Duodenal mucosa (tissue), 2 donors: ENCODE measurements at regions not wholly inside any gene's neighbourhood (a gene's known extent, or its start where the extent isn't known, plus 50 kb on each side); places are given as distances from the start of the nearest gene placed in this dataset.
"Not testable (repeated sequence)": the region's sequence is repeated elsewhere in the genome, so short reads cannot be mapped to it uniquely, and the experiment has no call there.

Source experiments
- H3K27ac ChIP-seq: one replicate; pipeline ENCODE4 v1.7.0; 2013; ENCODE audit warnings: low read depth, low read length
- H3K27me3 ChIP-seq, 2 donors: one replicate each; pipeline ENCODE4 v1.7.0; 2013; ENCODE audit warnings: low read length in 2 of 2, control low read depth in 1 of 2; ENCODE audit not compliant: insufficient read depth in 2 of 2, control insufficient read depth in 1 of 2
- H3K36me3 ChIP-seq, 2 donors: one replicate each; pipeline ENCODE4 v1.7.0; 2013; ENCODE audit warnings: low read length in 2 of 2, control low read depth in 1 of 2; ENCODE audit not compliant: insufficient read depth in 2 of 2, control insufficient read depth in 1 of 2
- H3K4me1 ChIP-seq, 2 donors: one replicate each; pipeline ENCODE4 v1.7.0; 2013; ENCODE audit warnings: low read length in 2 of 2, control low read depth in 1 of 2; ENCODE audit not compliant: insufficient read depth in 2 of 2, control insufficient read depth in 1 of 2
- H3K4me3 ChIP-seq, 2 donors: one replicate each; pipeline ENCODE4 v1.7.0; 2013; ENCODE audit warnings: low read length in 2 of 2, low read depth in 1 of 2
- H3K9ac ChIP-seq, 2 donors: one replicate each; pipeline ENCODE4 v1.7.0; 2013; ENCODE audit warnings: low read length in 2 of 2, low read depth in 1 of 2
- H3K9me3 ChIP-seq, 2 donors: one replicate each; pipeline ENCODE4 v1.7.0; 2013; ENCODE audit warnings: low read length in 2 of 2, control low read depth in 1 of 2; ENCODE audit not compliant: control insufficient read depth in 1 of 2

- H3K9me3 ChIP-seq = no peaks in the 10 kb centered on the region
- H3K36me3 ChIP-seq = no peaks in the 10 kb centered on the region
- no peak overlapping the region for H3K27ac ChIP-seq
- no peaks in the 10 kb centered on the region for H3K27me3 ChIP-seq
- H3K9ac ChIP-seq = no peak overlapping the region
- H3K4me3 ChIP-seq = no peak overlapping the region
- H3K4me1 ChIP-seq = no peaks in the 10 kb centered on the region
Observed at GRCh38 chr2:48204750-48205136, 109.7 kb upstream of the FOXN2 start.

- Histone ChIP-seq H3K27ac (no peak overlapping the region), H3K4me1 (no peaks in the 10 kb centered on the region), H3K9ac (no peak overlapping the region), H3K36me3 (no peaks in the 10 kb centered on the region), H3K27me3 (no peaks in the 10 kb centered on the region), H3K4me3 (no peak overlapping the region), H3K9me3 (no peaks in the 10 kb centered on the region)
Observed at GRCh38 chr2:48205137-48205798, 109.2 kb upstream of the FOXN2 start.

- H3K9me3 ChIP-seq, H3K4me3 ChIP-seq, H3K27ac ChIP-seq, H3K4me1 ChIP-seq, H3K36me3 ChIP-seq, H3K9ac ChIP-seq, H3K27me3 ChIP-seq: not testable (repeated sequence)
Observed at GRCh38 chr2:48206056-48206656, 108.3 kb upstream of the FOXN2 start.

GRCh38 chr2:48207201-48207641 lies 107.3 kb upstream of the FOXN2 start:
- no peaks in the 10 kb centered on the region for H3K9me3 ChIP-seq
- no peaks in the 10 kb centered on the region for H3K27me3 ChIP-seq
- no peak overlapping the region for H3K27ac ChIP-seq
- no peaks in the 10 kb centered on the region for H3K4me1 ChIP-seq
- H3K4me3 ChIP-seq = no peak overlapping the region
- H3K9ac ChIP-seq = no peak overlapping the region
- H3K36me3 ChIP-seq = no peaks in the 10 kb centered on the region

GRCh38 chr2:48207851-48208250 lies 106.6 kb upstream of the FOXN2 start:
- Histone ChIP-seq H3K27ac (no peak overlapping the region), H3K9ac (no peak overlapping the region), H3K27me3 (no peaks in the 10 kb centered on the region), H3K4me1 (no peaks in the 10 kb centered on the region), H3K9me3 (no peaks in the 10 kb centered on the region), H3K36me3 (no peaks in the 10 kb centered on the region), H3K4me3 (no peak overlapping the region)

- no peak overlapping the region for H3K9ac ChIP-seq
- no peak overlapping the region for H3K27ac ChIP-seq
- H3K36me3 ChIP-seq = no peaks in the 10 kb centered on the region
- no peak overlapping the region for H3K4me3 ChIP-seq
- H3K27me3 ChIP-seq = no peaks in the 10 kb centered on the region
- no peaks in the 10 kb centered on the region for H3K9me3 ChIP-seq
- no peaks in the 10 kb centered on the region for H3K4me1 ChIP-seq
Observed at GRCh38 chr2:48209214-48209885, 105.1 kb upstream of the FOXN2 start.

GRCh38 chr2:48210189-48210588 lies 104.3 kb upstream of the FOXN2 start:
- no peak overlapping the region for H3K4me3 ChIP-seq
- H3K9me3 ChIP-seq = no peaks in the 10 kb centered on the region
- H3K27ac ChIP-seq = no peak overlapping the region
- H3K27me3 ChIP-seq = no peaks in the 10 kb centered on the region
- H3K9ac ChIP-seq = no peak overlapping the region
- no peaks in the 10 kb centered on the region for H3K4me1 ChIP-seq
- H3K36me3 ChIP-seq = no peaks in the 10 kb centered on the region

GRCh38 chr2:48213646-48214045 lies 100.8 kb upstream of the FOXN2 start:
- H3K9me3 ChIP-seq = no peaks in the 10 kb centered on the region
- H3K27ac ChIP-seq = no peak overlapping the region
- no peaks in the 10 kb centered on the region for H3K36me3 ChIP-seq
- no peak overlapping the region for H3K4me3 ChIP-seq
- no peak overlapping the region for H3K9ac ChIP-seq
- H3K4me1 ChIP-seq = no peaks in the 10 kb centered on the region
- H3K27me3 ChIP-seq = no peaks in the 10 kb centered on the region

GRCh38 chr2:48218169-48218568 lies 96.3 kb upstream of the FOXN2 start:
- Histone ChIP-seq H3K27ac (no peak overlapping the region), H3K4me3 (no peak overlapping the region), H3K27me3 (no peaks in the 10 kb centered on the region), H3K9ac (no peak overlapping the region), H3K36me3 (no peaks in the 10 kb centered on the region), H3K4me1 (peaks cover 12 to 14% of the 10 kb centered on the region in 2 donors), H3K9me3 (no peaks in the 10 kb centered on the region)

- Histone ChIP-seq H3K9me3 (no peaks in the 10 kb centered on the region), H3K4me1 (peaks cover 12 to 14% of the 10 kb centered on the region in 2 donors), H3K9ac (no peak overlapping the region), H3K27me3 (no peaks in the 10 kb centered on the region), H3K36me3 (no peaks in the 10 kb centered on the region), H3K27ac (no peak overlapping the region), H3K4me3 (no peak overlapping the region)
Observed at GRCh38 chr2:48219234-48219554, 95.3 kb upstream of the FOXN2 start.
